ENCODE measurements at regions not wholly inside any gene's neighbourhood (a gene's known extent, or its start where the extent isn't known, plus 50 kb on each side); places are given as distances from the start of the nearest gene placed in this dataset.
"Not testable (repeated sequence)": the region's sequence is repeated elsewhere in the genome, so short reads cannot be mapped to it uniquely, and the experiment has no call there.

GRCh38 chr3:161673866-161674265 lies 177.3 kb downstream of the OTOL1 start:
- H2AFZ ChIP-seq: no peak overlapping the region
- H3K27me3 ChIP-seq (ENCODE audit: control insufficient read depth, insufficient read depth, low read length): peaks cover 2% of the 10 kb centered on the region
- H3K4me1 ChIP-seq: no peaks in the 10 kb centered on the region
- H3K9ac ChIP-seq: no peak overlapping the region
- no peak overlapping the region for H3K4me2 ChIP-seq (ENCODE audit: low read length)
- no peaks in the 10 kb centered on the region for H3K79me2 ChIP-seq
- no peak overlapping the region for H3K27ac ChIP-seq
- H3K9me3 ChIP-seq (ENCODE audit: control insufficient read depth, low read length): no peaks in the 10 kb centered on the region
- no peak overlapping the region for H3K4me3 ChIP-seq (ENCODE audit: low read depth, low read length)
- TF ChIP-seq, protein P1, sequence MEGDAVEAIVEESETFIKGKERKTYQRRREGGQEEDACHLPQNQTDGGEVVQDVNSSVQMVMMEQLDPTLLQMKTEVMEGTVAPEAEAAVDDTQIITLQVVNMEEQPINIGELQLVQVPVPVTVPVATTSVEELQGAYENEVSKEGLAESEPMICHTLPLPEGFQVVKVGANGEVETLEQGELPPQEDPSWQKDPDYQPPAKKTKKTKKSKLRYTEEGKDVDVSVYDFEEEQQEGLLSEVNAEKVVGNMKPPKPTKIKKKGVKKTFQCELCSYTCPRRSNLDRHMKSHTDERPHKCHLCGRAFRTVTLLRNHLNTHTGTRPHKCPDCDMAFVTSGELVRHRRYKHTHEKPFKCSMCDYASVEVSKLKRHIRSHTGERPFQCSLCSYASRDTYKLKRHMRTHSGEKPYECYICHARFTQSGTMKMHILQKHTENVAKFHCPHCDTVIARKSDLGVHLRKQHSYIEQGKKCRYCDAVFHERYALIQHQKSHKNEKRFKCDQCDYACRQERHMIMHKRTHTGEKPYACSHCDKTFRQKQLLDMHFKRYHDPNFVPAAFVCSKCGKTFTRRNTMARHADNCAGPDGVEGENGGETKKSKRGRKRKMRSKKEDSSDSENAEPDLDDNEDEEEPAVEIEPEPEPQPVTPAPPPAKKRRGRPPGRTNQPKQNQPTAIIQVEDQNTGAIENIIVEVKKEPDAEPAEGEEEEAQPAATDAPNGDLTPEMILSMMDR (IDR thresholded peaks at IDR 0.05): no peak
- no peaks in the 10 kb centered on the region for H3K36me3 ChIP-seq (ENCODE audit: control insufficient read depth, insufficient read depth, low read length)

- Histone ChIP-seq H3K27me3 (ENCODE audit: control insufficient read depth, insufficient read depth, low read length) (peaks cover 2% of the 10 kb centered on the region), H3K27ac (no peak overlapping the region), H3K9me3 (ENCODE audit: control insufficient read depth, low read length) (no peaks in the 10 kb centered on the region), H3K4me3 (ENCODE audit: low read depth, low read length) (no peak overlapping the region), H3K36me3 (ENCODE audit: control insufficient read depth, insufficient read depth, low read length) (no peaks in the 10 kb centered on the region), H3K79me2 (no peaks in the 10 kb centered on the region), H3K4me2 (ENCODE audit: low read length) (no peak overlapping the region), H2AFZ (no peak overlapping the region), H3K9ac (no peak overlapping the region), H3K4me1 (no peaks in the 10 kb centered on the region)
- TF ChIP-seq, protein P1 (IDR thresholded peaks at IDR 0.05): no peak
These were observed 177.8 kb downstream of the OTOL1 start for GRCh38 chr3:161674402-161674801.

- not testable (repeated sequence) for H3K9ac ChIP-seq; H3K9me3 ChIP-seq (ENCODE audit: control insufficient read depth, low read length); H3K27me3 ChIP-seq (ENCODE audit: control insufficient read depth, insufficient read depth, low read length); H3K4me3 ChIP-seq (ENCODE audit: low read depth, low read length); H2AFZ ChIP-seq; H3K27ac ChIP-seq; H3K36me3 ChIP-seq (ENCODE audit: control insufficient read depth, insufficient read depth, low read length); H3K4me1 ChIP-seq; H3K4me2 ChIP-seq (ENCODE audit: low read length); H3K79me2 ChIP-seq
These were observed 185.2 kb downstream of the OTOL1 start for GRCh38 chr3:161681831-161682230.

- H3K4me3 ChIP-seq (ENCODE audit: low read depth, low read length): no peak overlapping the region
- no peak overlapping the region for H3K9ac ChIP-seq
- TF ChIP-seq, protein P1 (IDR thresholded peaks at IDR 0.05): no peak
- no peak overlapping the region for H2AFZ ChIP-seq
- H3K4me1 ChIP-seq: no peaks in the 10 kb centered on the region
- no peaks in the 10 kb centered on the region for H3K9me3 ChIP-seq (ENCODE audit: control insufficient read depth, low read length)
- no peak overlapping the region for H3K4me2 ChIP-seq (ENCODE audit: low read length)
- no peaks in the 10 kb centered on the region for H3K79me2 ChIP-seq
- no peak overlapping the region for H3K27ac ChIP-seq
- H3K36me3 ChIP-seq (ENCODE audit: control insufficient read depth, insufficient read depth, low read length): no peaks in the 10 kb centered on the region
- H3K27me3 ChIP-seq (ENCODE audit: control insufficient read depth, insufficient read depth, low read length): no peaks in the 10 kb centered on the region
These were observed 186.1 kb downstream of the OTOL1 start for GRCh38 chr3:161682715-161683114.

DNA sequence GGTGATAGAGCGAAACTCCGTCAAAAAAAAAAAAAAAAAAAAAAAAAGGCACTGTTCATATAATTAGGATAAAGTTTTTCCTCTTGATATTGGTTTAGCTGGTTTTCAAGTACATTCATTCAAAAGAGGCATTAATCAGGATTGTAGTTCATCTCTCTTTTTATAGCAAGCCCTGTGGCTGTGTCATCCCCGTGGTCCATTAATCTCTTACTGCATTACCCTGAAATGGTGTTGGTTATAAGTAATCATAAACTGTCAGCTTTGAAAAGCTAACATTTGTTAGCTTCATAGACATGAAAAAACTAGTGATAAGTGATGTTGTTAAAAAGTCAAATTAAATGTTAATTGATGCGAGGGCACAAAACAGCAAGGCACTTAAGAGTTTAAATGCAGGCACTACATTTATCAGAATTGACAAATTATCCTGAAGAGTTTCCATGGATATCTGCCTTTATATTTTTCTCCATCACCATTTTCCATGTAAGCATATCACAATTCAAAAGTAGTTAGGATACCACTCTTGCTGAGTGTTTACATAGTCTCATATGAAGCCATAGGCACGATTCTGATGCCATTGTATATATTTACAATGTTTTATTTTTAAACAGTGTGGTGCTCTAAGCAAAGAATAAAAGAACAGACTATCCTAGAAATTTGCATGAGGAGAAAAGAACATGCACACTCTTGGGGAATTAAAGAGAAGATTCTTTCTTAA lies 193.1 kb downstream of the OTOL1 start:
- Histone ChIP-seq H3K9ac (no peak overlapping the region), H3K36me3 (ENCODE audit: control insufficient read depth, insufficient read depth, low read length) (no peaks in the 10 kb centered on the region), H3K9me3 (ENCODE audit: control insufficient read depth, low read length) (no peaks in the 10 kb centered on the region), H3K4me1 (no peaks in the 10 kb centered on the region), H3K79me2 (no peaks in the 10 kb centered on the region), H3K4me2 (ENCODE audit: low read length) (no peak overlapping the region), H2AFZ (no peak overlapping the region), H3K27me3 (ENCODE audit: control insufficient read depth, insufficient read depth, low read length) (no peaks in the 10 kb centered on the region), H3K27ac (no peak overlapping the region), H3K4me3 (ENCODE audit: low read depth, low read length) (no peak overlapping the region)
- TF ChIP-seq, protein P1 (IDR thresholded peaks at IDR 0.05): no peak

Measured in parathyroid adenoma (tissue), 2 donors.